ENCODE measurements at regions not wholly inside any gene's neighbourhood (a gene's known extent, or its start where the extent isn't known, plus 50 kb on each side); places are given as distances from the start of the nearest gene placed in this dataset.

DNA sequence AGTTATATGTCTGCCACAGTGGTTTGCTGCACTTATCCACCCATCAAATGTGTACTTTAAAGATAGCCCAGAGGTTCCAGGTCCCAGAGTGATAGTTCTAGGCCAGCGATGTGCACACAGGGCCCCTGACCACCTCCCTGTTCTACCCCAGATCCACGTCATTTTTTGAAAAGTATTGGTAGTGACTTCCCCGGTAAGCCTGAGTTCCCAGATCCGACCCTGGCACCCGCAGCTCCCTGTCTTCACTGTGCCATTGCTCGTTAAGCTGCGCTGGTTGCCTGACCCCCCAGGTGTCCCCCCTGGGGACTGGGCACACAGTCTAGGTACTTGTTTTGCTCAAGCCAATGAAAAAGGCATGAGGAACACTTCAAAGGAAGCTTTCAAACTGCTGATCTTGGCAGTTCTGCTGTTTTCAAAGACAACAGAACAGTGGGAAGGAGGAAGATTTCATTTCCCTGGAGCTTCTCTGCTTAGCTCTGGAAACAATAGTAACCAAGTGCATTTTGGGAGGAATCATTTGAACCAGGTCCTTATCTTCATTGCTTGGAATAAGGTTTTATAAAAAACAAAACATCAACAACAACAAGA lies 116.3 kb upstream of the TAB2 start:
- no peak for DNase-seq
- 71 to 85% (median 75%) methylated on average over 7 of the region's 7 CpGs for WGBS, 4 donors
- TF ChIP-seq, protein P1, sequence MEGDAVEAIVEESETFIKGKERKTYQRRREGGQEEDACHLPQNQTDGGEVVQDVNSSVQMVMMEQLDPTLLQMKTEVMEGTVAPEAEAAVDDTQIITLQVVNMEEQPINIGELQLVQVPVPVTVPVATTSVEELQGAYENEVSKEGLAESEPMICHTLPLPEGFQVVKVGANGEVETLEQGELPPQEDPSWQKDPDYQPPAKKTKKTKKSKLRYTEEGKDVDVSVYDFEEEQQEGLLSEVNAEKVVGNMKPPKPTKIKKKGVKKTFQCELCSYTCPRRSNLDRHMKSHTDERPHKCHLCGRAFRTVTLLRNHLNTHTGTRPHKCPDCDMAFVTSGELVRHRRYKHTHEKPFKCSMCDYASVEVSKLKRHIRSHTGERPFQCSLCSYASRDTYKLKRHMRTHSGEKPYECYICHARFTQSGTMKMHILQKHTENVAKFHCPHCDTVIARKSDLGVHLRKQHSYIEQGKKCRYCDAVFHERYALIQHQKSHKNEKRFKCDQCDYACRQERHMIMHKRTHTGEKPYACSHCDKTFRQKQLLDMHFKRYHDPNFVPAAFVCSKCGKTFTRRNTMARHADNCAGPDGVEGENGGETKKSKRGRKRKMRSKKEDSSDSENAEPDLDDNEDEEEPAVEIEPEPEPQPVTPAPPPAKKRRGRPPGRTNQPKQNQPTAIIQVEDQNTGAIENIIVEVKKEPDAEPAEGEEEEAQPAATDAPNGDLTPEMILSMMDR (IDR thresholded peaks at IDR 0.05) = no peak
- TF ChIP-seq POLR2A (IDR thresholded peaks at IDR 0.05) = no peak
- Histone ChIP-seq H3K36me3 (replicated peaks in 1 of 2) (no peaks in the 10 kb centered on the region), H3K27me3 (no peaks in the 10 kb centered on the region), H3K4me1 (replicated peaks in 1 of 2) (no peaks in the 10 kb centered on the region), H3K27ac (no peak overlapping the region), H3K9me3 (replicated peaks in 1 of 3) (no peaks in the 10 kb centered on the region), H3K4me3 (no peak overlapping the region)
- intact Hi-C loops (cut with DNase I) = no loop called here

DNA sequence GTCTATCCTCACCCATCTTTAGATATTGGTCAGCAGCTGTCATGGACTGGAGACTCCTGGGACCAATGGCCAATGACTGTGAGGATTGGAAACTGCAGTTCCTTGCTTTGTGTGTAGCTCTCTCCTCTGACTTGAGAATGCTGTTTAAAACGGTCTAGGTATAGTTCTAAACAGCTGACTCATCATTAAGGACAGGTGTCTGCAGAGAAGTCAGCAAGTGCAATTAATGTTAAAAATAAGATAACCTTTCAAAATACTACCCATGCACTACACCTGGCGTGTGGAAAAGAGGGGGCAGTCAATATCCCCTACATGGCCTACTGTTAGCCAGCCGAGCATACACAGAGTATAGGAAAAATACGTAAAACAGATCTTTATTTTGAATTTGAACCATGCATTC lies 115.4 kb upstream of the TAB2 start:
- H3K4me3 ChIP-seq = no peak overlapping the region
- no peaks in the 10 kb centered on the region for H3K4me1 ChIP-seq (replicated peaks in 1 of 2)
- no peaks in the 10 kb centered on the region for H3K9me3 ChIP-seq (replicated peaks in 1 of 3)
- TF ChIP-seq POLR2A (IDR thresholded peaks at IDR 0.05) = no peak
- TF ChIP-seq, protein P1 (IDR thresholded peaks at IDR 0.05) = no peak
- 94 to 99% (median 97%) methylated on average over 4 of the region's 4 CpGs for WGBS, 4 donors
- H3K27ac ChIP-seq = no peak overlapping the region
- intact Hi-C loops (cut with DNase I) = no loop called here
- H3K36me3 ChIP-seq (replicated peaks in 1 of 2) = no peaks in the 10 kb centered on the region
- no peaks in the 10 kb centered on the region for H3K27me3 ChIP-seq
- DNase-seq = no peak

DNA sequence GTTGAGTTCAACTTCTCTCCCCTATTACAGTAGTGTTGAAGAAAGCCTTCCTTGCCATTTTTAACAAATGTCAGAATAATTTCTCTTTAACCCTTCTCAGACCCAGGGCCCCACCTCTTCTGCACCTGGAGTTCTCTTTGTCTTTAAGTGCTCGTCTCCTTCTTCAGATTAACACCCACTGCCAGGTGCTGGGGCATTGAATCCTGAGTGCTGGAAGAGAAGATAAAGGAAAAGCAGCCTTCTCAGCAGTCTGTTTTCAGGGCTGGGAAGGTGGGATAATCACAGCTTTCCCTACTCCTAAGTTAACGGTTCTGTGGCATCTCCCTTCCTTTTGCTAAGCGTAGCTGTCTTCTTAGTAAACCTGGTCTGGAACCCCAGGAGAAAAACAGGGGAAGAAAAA lies 114.6 kb upstream of the TAB2 start:
- intact Hi-C loops (cut with DNase I) = no loop called here
- WGBS, 4 donors = 92 to 97% (median 93%) methylated on average over 3 of the region's 3 CpGs

DNA sequence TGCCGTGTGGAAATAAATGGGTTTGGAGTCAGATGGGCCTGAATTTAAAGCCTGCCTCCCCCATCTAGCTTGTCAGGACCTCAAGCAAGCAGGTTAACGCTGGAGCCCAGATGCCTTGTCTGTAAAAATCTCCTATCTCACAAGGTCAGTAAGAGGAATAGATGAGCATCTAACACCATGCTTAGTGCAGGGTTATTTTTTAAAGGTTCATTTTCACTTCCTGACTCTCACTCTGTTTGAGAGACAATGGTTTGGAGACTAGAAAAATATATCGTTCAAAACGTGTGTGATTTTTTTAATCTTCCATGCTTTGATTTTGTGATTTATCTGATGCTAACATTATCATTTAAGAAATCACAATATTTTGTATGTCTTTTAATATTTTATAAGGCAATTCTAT lies 114.0 kb upstream of the TAB2 start:
- TF ChIP-seq, protein P1 (IDR thresholded peaks at IDR 0.05) = no peak
- no peak for TF ChIP-seq POLR2A (IDR thresholded peaks at IDR 0.05)
- H3K4me3 ChIP-seq = no peak overlapping the region
- DNase-seq = no peak
- H3K27ac ChIP-seq = no peak overlapping the region
- no peaks in the 10 kb centered on the region for H3K27me3 ChIP-seq
- no peaks in the 10 kb centered on the region for H3K9me3 ChIP-seq (replicated peaks in 1 of 3)
- intact Hi-C loops (cut with DNase I) = no loop called here
- no peaks in the 10 kb centered on the region for H3K4me1 ChIP-seq (replicated peaks in 1 of 2)
- no peaks in the 10 kb centered on the region for H3K36me3 ChIP-seq (replicated peaks in 1 of 2)
- WGBS, 4 donors = 63 to 72% (median 67%) methylated on average over 4 of the region's 4 CpGs

More for the DNA sequence above, 114.6 kb upstream of the TAB2 start:
- H3K27me3 ChIP-seq = no peaks in the 10 kb centered on the region
- no peaks in the 10 kb centered on the region for H3K36me3 ChIP-seq (replicated peaks in 1 of 2)
- no peak for DNase-seq
- H3K4me3 ChIP-seq = no peak overlapping the region
- no peak overlapping the region for H3K27ac ChIP-seq
- no peaks in the 10 kb centered on the region for H3K9me3 ChIP-seq (replicated peaks in 1 of 3)
- no peaks in the 10 kb centered on the region for H3K4me1 ChIP-seq (replicated peaks in 1 of 2)
- TF ChIP-seq, protein P1 (IDR thresholded peaks at IDR 0.05) = no peak
- no peak for TF ChIP-seq POLR2A (IDR thresholded peaks at IDR 0.05)

Measured in adrenal gland (tissue), 9 donors.